Central memory CD8-positive, alpha-beta T cell (primary cell): ENCODE measurements at regions not wholly inside any gene's neighbourhood (a gene's known extent, or its start where the extent isn't known, plus 50 kb on each side); places are given as distances from the start of the nearest gene placed in this dataset.
A peak's percentile ranks its signal among the peaks of the same experiment; 100 is the strongest.

Experiments
- ATAC-seq: fragments of 150-1000 bp; cut with Tn5 transposase; replicated peaks from 2 replicates; pipeline ENCODE4 v1.10.0; 2022; ENCODE audit warnings: mild to moderate bottlenecking, moderate FRiP score, moderate number of reproducible peaks; ENCODE audit not compliant: poor library complexity, severe bottlenecking; ENCODE audit errors: extremely low read depth
- DNase-seq, 2 donors: peaks; one replicate each; pipeline ENCODE4 v3.0.0; 2021; ENCODE audit warnings: low spot score in 2 of 2
- H3K27ac Mint-ChIP-seq: one replicate; pipeline ENCODE4 v1.8.0; 2022; ENCODE audit warnings: low read depth, mild to moderate bottlenecking, moderate library complexity, mixed read lengths
- H3K27me3 Mint-ChIP-seq: one replicate; pipeline ENCODE4 v1.8.0; 2022; ENCODE audit warnings: mixed read lengths
- H3K36me3 Mint-ChIP-seq: one replicate; pipeline ENCODE4 v1.8.0; 2022; ENCODE audit warnings: mild to moderate bottlenecking, moderate library complexity, mixed read lengths; ENCODE audit not compliant: insufficient read depth
- H3K4me1 Mint-ChIP-seq: one replicate; pipeline ENCODE4 v1.8.0; 2022; ENCODE audit warnings: mixed read lengths
- H3K4me3 Mint-ChIP-seq: one replicate; pipeline ENCODE4 v1.8.0; 2022; ENCODE audit warnings: mild to moderate bottlenecking, moderate library complexity, mixed read lengths
- H3K9me3 Mint-ChIP-seq: one replicate; pipeline ENCODE4 v1.8.0; 2022; ENCODE audit warnings: mixed read lengths

- Mint-ChIP-seq H3K4me1 (no peaks in the 10 kb centered on the region), H3K27ac (no peak overlapping the region), H3K9me3 (peaks cover 6% of the 10 kb centered on the region), H3K4me3 (no peak overlapping the region), H3K36me3 (no peaks in the 10 kb centered on the region), H3K27me3 (peaks cover 25% of the 10 kb centered on the region)
- no peak for DNase-seq
- ATAC-seq, result no peak
Measured at GRCh38 chr6:98717988-98718387, 116.4 kb upstream of the POU3F2 start.

- H3K27me3 Mint-ChIP-seq, result peaks cover 9% of the 10 kb centered on the region
- no peak for DNase-seq
- H3K4me3 Mint-ChIP-seq, result no peak overlapping the region
- peaks cover 5% of the 10 kb centered on the region for H3K9me3 Mint-ChIP-seq
- ATAC-seq, result no peak
- no peaks in the 10 kb centered on the region for H3K4me1 Mint-ChIP-seq
- no peak overlapping the region for H3K27ac Mint-ChIP-seq
- peaks cover 1% of the 10 kb centered on the region for H3K36me3 Mint-ChIP-seq
Measured at GRCh38 chr6:98724537-98724936, 109.8 kb upstream of the POU3F2 start.

GRCh38 chr6:98747273-98747672, 87.1 kb upstream of the POU3F2 start:
- H3K27me3 Mint-ChIP-seq, result no peaks in the 10 kb centered on the region
- H3K4me1 Mint-ChIP-seq, result no peaks in the 10 kb centered on the region
- H3K27ac Mint-ChIP-seq, result no peak overlapping the region
- DNase-seq (no peak), ATAC-seq (no peak)
- no peaks in the 10 kb centered on the region for H3K9me3 Mint-ChIP-seq
- no peak overlapping the region for H3K4me3 Mint-ChIP-seq
- H3K36me3 Mint-ChIP-seq, result no peaks in the 10 kb centered on the region

- ATAC-seq, result no peak
- H3K36me3 Mint-ChIP-seq, result no peaks in the 10 kb centered on the region
- no peaks in the 10 kb centered on the region for H3K4me1 Mint-ChIP-seq
- H3K27me3 Mint-ChIP-seq, result no peaks in the 10 kb centered on the region
- no peak for DNase-seq
- H3K4me3 Mint-ChIP-seq, result no peak overlapping the region
- no peaks in the 10 kb centered on the region for H3K9me3 Mint-ChIP-seq
- H3K27ac Mint-ChIP-seq, result no peak overlapping the region
Measured at GRCh38 chr6:98747960-98748359, 86.4 kb upstream of the POU3F2 start.

- Mint-ChIP-seq H3K27ac (no peak overlapping the region), H3K27me3 (peaks cover 20% of the 10 kb centered on the region), H3K36me3 (no peaks in the 10 kb centered on the region), H3K4me1 (peaks cover 7% of the 10 kb centered on the region), H3K4me3 (no peak overlapping the region), H3K9me3 (no peaks in the 10 kb centered on the region)
- DNase-seq, result no peak
- ATAC-seq, result no peak
Measured at GRCh38 chr6:98759459-98759858, 74.9 kb upstream of the POU3F2 start.

- peak overlapping the region; percentile 26 for H3K4me3 Mint-ChIP-seq
- ATAC-seq (no peak), DNase-seq (no peak)
- no peaks in the 10 kb centered on the region for H3K36me3 Mint-ChIP-seq
- H3K27me3 Mint-ChIP-seq, result peaks cover 51% of the 10 kb centered on the region
- no peak overlapping the region for H3K27ac Mint-ChIP-seq
- H3K4me1 Mint-ChIP-seq, result peaks cover 10% of the 10 kb centered on the region
- no peaks in the 10 kb centered on the region for H3K9me3 Mint-ChIP-seq
Measured at GRCh38 chr6:98764373-98764911, 69.9 kb upstream of the POU3F2 start.

- Mint-ChIP-seq H3K27ac (no peak overlapping the region), H3K27me3 (peaks cover 59% of the 10 kb centered on the region), H3K36me3 (no peaks in the 10 kb centered on the region), H3K9me3 (no peaks in the 10 kb centered on the region), H3K4me1 (peaks cover 2% of the 10 kb centered on the region), H3K4me3 (no peak overlapping the region)
- ATAC-seq, result no peak
- DNase-seq, result no peak
Measured at GRCh38 chr6:98769546-98769945, 64.8 kb upstream of the POU3F2 start.

GRCh38 chr6:98775205-98775604, 59.2 kb upstream of the POU3F2 start:
- no peaks in the 10 kb centered on the region for H3K4me1 Mint-ChIP-seq
- H3K9me3 Mint-ChIP-seq, result no peaks in the 10 kb centered on the region
- no peaks in the 10 kb centered on the region for H3K36me3 Mint-ChIP-seq
- no peak overlapping the region for H3K27ac Mint-ChIP-seq
- no peak for ATAC-seq
- peaks cover 30% of the 10 kb centered on the region for H3K27me3 Mint-ChIP-seq
- DNase-seq, result no peak
- no peak overlapping the region for H3K4me3 Mint-ChIP-seq

GRCh38 chr6:98777762-98778161, 56.6 kb upstream of the POU3F2 start:
- no peaks in the 10 kb centered on the region for H3K4me1 Mint-ChIP-seq
- H3K36me3 Mint-ChIP-seq, result no peaks in the 10 kb centered on the region
- peaks cover 30% of the 10 kb centered on the region for H3K27me3 Mint-ChIP-seq
- H3K27ac Mint-ChIP-seq, result no peak overlapping the region
- DNase-seq (no peak), ATAC-seq (no peak)
- no peak overlapping the region for H3K4me3 Mint-ChIP-seq
- no peaks in the 10 kb centered on the region for H3K9me3 Mint-ChIP-seq

- ATAC-seq, result no peak
- DNase-seq, result no peak
- H3K36me3 Mint-ChIP-seq, result no peaks in the 10 kb centered on the region
Measured at GRCh38 chr6:98779618-98780017, 54.8 kb upstream of the POU3F2 start.

GRCh38 chr6:98782772-98783171, 51.6 kb upstream of the POU3F2 start:
- Mint-ChIP-seq H3K4me1 (no peaks in the 10 kb centered on the region), H3K27me3 (peaks cover 40% of the 10 kb centered on the region), H3K9me3 (peaks cover 8% of the 10 kb centered on the region), H3K4me3 (no peak overlapping the region), H3K36me3 (no peaks in the 10 kb centered on the region), H3K27ac (no peak overlapping the region)
- ATAC-seq (no peak), DNase-seq (no peak)

More at GRCh38 chr6:98779618-98780017, 54.8 kb upstream of the POU3F2 start:
- Mint-ChIP-seq H3K27me3 (peaks cover 28% of the 10 kb centered on the region), H3K4me1 (no peaks in the 10 kb centered on the region), H3K9me3 (peaks cover 2% of the 10 kb centered on the region), H3K4me3 (no peak overlapping the region), H3K27ac (no peak overlapping the region)

- H3K4me1 Mint-ChIP-seq, result no peaks in the 10 kb centered on the region
- H3K36me3 Mint-ChIP-seq, result no peaks in the 10 kb centered on the region
- H3K4me3 Mint-ChIP-seq, result no peak overlapping the region
- H3K27ac Mint-ChIP-seq, result no peak overlapping the region
- H3K9me3 Mint-ChIP-seq, result peaks cover 8% of the 10 kb centered on the region
- ATAC-seq (no peak), DNase-seq (no peak)
- H3K27me3 Mint-ChIP-seq, result peaks cover 47% of the 10 kb centered on the region
Measured at GRCh38 chr6:98783578-98783977, 50.8 kb upstream of the POU3F2 start.
